ENCODE measurements at regions not wholly inside any gene's neighbourhood (a gene's known extent, or its start where the extent isn't known, plus 50 kb on each side); places are given as distances from the start of the nearest gene placed in this dataset.

- no peak overlapping the region for H2AFZ ChIP-seq (ENCODE audit: insufficient read depth, low read depth, low read length, poor library complexity, severe bottlenecking)
- H4K20me1 ChIP-seq (ENCODE audit: control insufficient read depth, insufficient read depth, low read length, poor library complexity, severe bottlenecking), result no peaks in the 10 kb centered on the region
- no peak overlapping the region for H3K27ac ChIP-seq (ENCODE audit: low read length in 2 of 2)
- H3K36me3 ChIP-seq (replicated peaks in 1 of 2; ENCODE audit: control extremely low read depth in 1 of 2, control insufficient read depth in 1 of 2, extremely low read depth in 1 of 2, insufficient read depth in 2 of 2, low read length in 1 of 2), result no peaks in the 10 kb centered on the region
- no peak for TF ChIP-seq CTCF (IDR thresholded peaks at IDR 0.05)
- TF ChIP-seq EZH2 (IDR thresholded peaks at IDR 0.05; ENCODE audit: borderline replicate concordance, insufficient read depth, low read depth, low read length, poor library complexity, severe bottlenecking), result no peak
- no peaks in the 10 kb centered on the region for H3K79me2 ChIP-seq (ENCODE audit: control insufficient read depth, insufficient read depth, low read length)
- no peaks in the 10 kb centered on the region for H3K9me3 ChIP-seq (ENCODE audit: control extremely low read depth in 1 of 3, control insufficient read depth in 2 of 3, insufficient read depth in 1 of 3, low read length in 2 of 3)
- H3K4me2 ChIP-seq (replicated peaks; ENCODE audit: low read depth, low read length, poor library complexity, severe bottlenecking), result no peak overlapping the region
- WGBS (ENCODE audit: insufficient coverage), result 95% methylated on average over 3 of the region's 5 CpGs
- ChIA-PET CTCF (no interaction called here), POLR2A (no interaction called here)
- H3K27ac Mint-ChIP-seq, result no peak overlapping the region
- no peaks in the 10 kb centered on the region for H3K4me1 ChIP-seq (ENCODE audit: control insufficient read depth in 2 of 2, insufficient read depth in 2 of 2, low read length in 2 of 2)
- no peaks in the 10 kb centered on the region for H3K9me3 Mint-ChIP-seq (ENCODE audit: insufficient read depth)
- intact Hi-C loops (cut with micrococcal nuclease), result no loop called here
- no peak overlapping the region for H3K4me3 ChIP-seq (ENCODE audit: control extremely low read depth in 1 of 5, extremely low read depth in 1 of 5, insufficient read depth in 1 of 5, low read depth in 2 of 5, low read length in 4 of 5)
- no peaks in the 10 kb centered on the region for H3K4me1 Mint-ChIP-seq
- H3K9ac ChIP-seq (ENCODE audit: low read length), result no peak overlapping the region
- peaks cover 14% of the 10 kb centered on the region for H3K27me3 Mint-ChIP-seq
- ATAC-seq (ENCODE audit: low read depth) (no peak), DNase-seq (no peak)
- no peak overlapping the region for H3K4me3 Mint-ChIP-seq
- H3K27me3 ChIP-seq (replicated peaks in 1 of 4; ENCODE audit: control extremely low read depth in 1 of 4, control insufficient read depth in 3 of 4, insufficient read depth in 4 of 4, low read length in 3 of 4), result no peaks in the 10 kb centered on the region
These were observed 128.5 kb downstream of the SPRY1 start for GRCh38 chr4:123524958-123525628.

- ChIA-PET CTCF (no interaction called here), POLR2A (no interaction called here)
- Histone ChIP-seq H3K27me3 (replicated peaks in 1 of 4; ENCODE audit: control extremely low read depth in 1 of 4, control insufficient read depth in 3 of 4, insufficient read depth in 4 of 4, low read length in 3 of 4) (no peaks in the 10 kb centered on the region), H3K4me1 (ENCODE audit: control insufficient read depth in 2 of 2, insufficient read depth in 2 of 2, low read length in 2 of 2) (no peaks in the 10 kb centered on the region), H3K4me3 (ENCODE audit: control extremely low read depth in 1 of 5, extremely low read depth in 1 of 5, insufficient read depth in 1 of 5, low read depth in 2 of 5, low read length in 4 of 5) (no peak overlapping the region), H3K4me2 (replicated peaks; ENCODE audit: low read depth, low read length, poor library complexity, severe bottlenecking) (no peak overlapping the region), H3K36me3 (replicated peaks in 1 of 2; ENCODE audit: control extremely low read depth in 1 of 2, control insufficient read depth in 1 of 2, extremely low read depth in 1 of 2, insufficient read depth in 2 of 2, low read length in 1 of 2) (no peaks in the 10 kb centered on the region), H3K9me3 (ENCODE audit: control extremely low read depth in 1 of 3, control insufficient read depth in 2 of 3, insufficient read depth in 1 of 3, low read length in 2 of 3) (no peaks in the 10 kb centered on the region), H2AFZ (ENCODE audit: insufficient read depth, low read depth, low read length, poor library complexity, severe bottlenecking) (no peak overlapping the region), H4K20me1 (ENCODE audit: control insufficient read depth, insufficient read depth, low read length, poor library complexity, severe bottlenecking) (no peaks in the 10 kb centered on the region), H3K27ac (ENCODE audit: low read length in 2 of 2) (no peak overlapping the region), H3K9ac (ENCODE audit: low read length) (no peak overlapping the region), H3K79me2 (ENCODE audit: control insufficient read depth, insufficient read depth, low read length) (no peaks in the 10 kb centered on the region)
- no CpG with 5 or more reads among the region's 2 CpGs for WGBS (ENCODE audit: insufficient coverage)
- no peak overlapping the region for H3K4me3 Mint-ChIP-seq
- H3K27me3 Mint-ChIP-seq, result peaks cover 8% of the 10 kb centered on the region
- H3K27ac Mint-ChIP-seq, result no peak overlapping the region
- no peak for TF ChIP-seq EZH2 (IDR thresholded peaks at IDR 0.05; ENCODE audit: borderline replicate concordance, insufficient read depth, low read depth, low read length, poor library complexity, severe bottlenecking)
- TF ChIP-seq CTCF (IDR thresholded peaks at IDR 0.05), result no peak
- no peaks in the 10 kb centered on the region for H3K4me1 Mint-ChIP-seq
- DNase-seq (no peak), ATAC-seq (ENCODE audit: low read depth) (no peak)
- no peaks in the 10 kb centered on the region for H3K9me3 Mint-ChIP-seq (ENCODE audit: insufficient read depth)
- intact Hi-C loops (cut with micrococcal nuclease), result no loop called here
These were observed 129.9 kb downstream of the SPRY1 start for GRCh38 chr4:123526511-123526910.

Data from B cell (primary cell).